ENCODE measurements at regions not wholly inside any gene's neighbourhood (a gene's known extent, or its start where the extent isn't known, plus 50 kb on each side); places are given as distances from the start of the nearest gene placed in this dataset.

DNA sequence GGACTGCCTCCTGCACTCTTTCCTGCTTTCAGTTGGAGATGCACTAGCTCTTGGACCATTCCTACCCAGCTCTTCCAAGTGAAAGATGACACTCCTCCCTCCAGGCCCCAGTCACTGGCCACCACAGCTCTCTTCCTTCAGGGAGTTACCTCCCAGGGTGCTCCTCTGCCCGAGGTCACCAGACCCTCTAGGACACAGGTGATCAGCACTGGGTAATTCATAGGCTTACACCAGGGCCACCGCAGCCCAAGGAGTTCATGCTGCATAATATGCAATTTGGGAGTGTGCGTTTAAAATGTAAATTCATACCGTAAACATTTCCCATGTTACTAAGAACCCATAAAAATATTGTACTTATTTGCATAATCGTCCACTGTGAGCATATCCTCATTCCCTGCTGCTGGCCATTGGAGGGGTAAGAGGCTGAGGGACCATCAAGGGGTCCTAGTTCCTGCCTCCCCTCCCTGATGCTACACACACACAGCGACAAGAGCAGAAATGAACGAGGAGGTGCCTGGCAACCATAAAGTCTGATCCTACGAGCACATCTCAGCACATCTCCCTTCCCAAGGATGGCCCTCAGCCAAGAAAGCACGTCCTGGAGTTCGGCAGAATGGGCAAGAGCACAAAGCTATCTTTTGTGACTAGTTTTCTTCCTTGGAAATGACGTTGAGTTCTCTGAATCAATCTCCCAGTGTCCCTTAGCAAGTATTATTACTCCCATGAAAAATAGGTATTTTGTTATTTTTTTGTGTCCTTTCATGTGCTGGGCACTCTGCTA, 222.9 kb upstream of the RAB4A start:
- Histone ChIP-seq H3K79me2 (replicated peaks; ENCODE audit: insufficient read depth, low read length) (no peaks in the 10 kb centered on the region), H3K9ac (ENCODE audit: low read length) (no peak overlapping the region), H3K9me2 (ENCODE audit: insufficient read depth, low read length) (no peaks in the 10 kb centered on the region), H3K27me3 (ENCODE audit: insufficient read depth, low read depth, low read length) (no peaks in the 10 kb centered on the region), H2AFZ (ENCODE audit: low read depth, low read length) (no peak overlapping the region), H3F3A (ENCODE audit: insufficient read depth, low read length, poor library complexity, severe bottlenecking) (no peaks in the 10 kb centered on the region), H3K4me3 (ENCODE audit: low read length) (no peak overlapping the region), H4K20me1 (ENCODE audit: insufficient read depth) (no peaks in the 10 kb centered on the region), H3K4me2 (ENCODE audit: low read length) (no peak overlapping the region), H3K27ac (ENCODE audit: low read length) (no peak overlapping the region), H3K36me3 (ENCODE audit: insufficient read depth, low read length) (no peaks in the 10 kb centered on the region), H3K9me3 (ENCODE audit: low read length) (no peaks in the 10 kb centered on the region)
- TF ChIP-seq, protein P1, sequence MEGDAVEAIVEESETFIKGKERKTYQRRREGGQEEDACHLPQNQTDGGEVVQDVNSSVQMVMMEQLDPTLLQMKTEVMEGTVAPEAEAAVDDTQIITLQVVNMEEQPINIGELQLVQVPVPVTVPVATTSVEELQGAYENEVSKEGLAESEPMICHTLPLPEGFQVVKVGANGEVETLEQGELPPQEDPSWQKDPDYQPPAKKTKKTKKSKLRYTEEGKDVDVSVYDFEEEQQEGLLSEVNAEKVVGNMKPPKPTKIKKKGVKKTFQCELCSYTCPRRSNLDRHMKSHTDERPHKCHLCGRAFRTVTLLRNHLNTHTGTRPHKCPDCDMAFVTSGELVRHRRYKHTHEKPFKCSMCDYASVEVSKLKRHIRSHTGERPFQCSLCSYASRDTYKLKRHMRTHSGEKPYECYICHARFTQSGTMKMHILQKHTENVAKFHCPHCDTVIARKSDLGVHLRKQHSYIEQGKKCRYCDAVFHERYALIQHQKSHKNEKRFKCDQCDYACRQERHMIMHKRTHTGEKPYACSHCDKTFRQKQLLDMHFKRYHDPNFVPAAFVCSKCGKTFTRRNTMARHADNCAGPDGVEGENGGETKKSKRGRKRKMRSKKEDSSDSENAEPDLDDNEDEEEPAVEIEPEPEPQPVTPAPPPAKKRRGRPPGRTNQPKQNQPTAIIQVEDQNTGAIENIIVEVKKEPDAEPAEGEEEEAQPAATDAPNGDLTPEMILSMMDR (IDR thresholded peaks at IDR 0.05; ENCODE audit: poor library complexity, severe bottlenecking) = no peak
- TF ChIP-seq SMC3 (conservative IDR thresholded peaks at IDR 0.05; ENCODE audit: poor library complexity) (no peak), EZH2 (IDR thresholded peaks at IDR 0.05; ENCODE audit: borderline replicate concordance, insufficient read depth, low read length, poor library complexity, severe bottlenecking) (no peak), RAD21 (conservative IDR thresholded peaks at IDR 0.05) (no peak), EP300 (conservative IDR thresholded peaks at IDR 0.05; ENCODE audit: poor library complexity, severe bottlenecking) (no peak), MXI1 (conservative IDR thresholded peaks at IDR 0.05; ENCODE audit: poor library complexity, severe bottlenecking) (no peak), TAF1 (IDR thresholded peaks at IDR 0.05; ENCODE audit: low read depth) (no peak), REST (IDR thresholded peaks at IDR 0.05; ENCODE audit: borderline replicate concordance) (no peak), POLR2AphosphoS5 (IDR thresholded peaks at IDR 0.05) (no peak)

GRCh38 chr1:229048896-229049295, 222.0 kb upstream of the RAB4A start:
- no peaks in the 10 kb centered on the region for H3K36me3 ChIP-seq (ENCODE audit: insufficient read depth, low read length)
- H3K9me2 ChIP-seq (ENCODE audit: insufficient read depth, low read length) = no peaks in the 10 kb centered on the region
- H3K79me2 ChIP-seq (replicated peaks; ENCODE audit: insufficient read depth, low read length) = no peaks in the 10 kb centered on the region
- no peaks in the 10 kb centered on the region for H3K9me3 ChIP-seq (ENCODE audit: low read length)
- TF ChIP-seq MXI1 (conservative IDR thresholded peaks at IDR 0.05; ENCODE audit: poor library complexity, severe bottlenecking) = no peak
- H2AFZ ChIP-seq (ENCODE audit: low read depth, low read length) = no peak overlapping the region
- H3K9ac ChIP-seq (ENCODE audit: low read length) = no peak overlapping the region
- H4K20me1 ChIP-seq (ENCODE audit: insufficient read depth) = no peaks in the 10 kb centered on the region
- no peak overlapping the region for H3K27ac ChIP-seq (ENCODE audit: low read length)
- no peak overlapping the region for H3K4me2 ChIP-seq (ENCODE audit: low read length)
- H3K27me3 ChIP-seq (ENCODE audit: insufficient read depth, low read depth, low read length) = no peaks in the 10 kb centered on the region
- H3K4me3 ChIP-seq (ENCODE audit: low read length) = no peak overlapping the region
- no peaks in the 10 kb centered on the region for H3F3A ChIP-seq (ENCODE audit: insufficient read depth, low read length, poor library complexity, severe bottlenecking)
